Esophagus muscularis mucosa (tissue), 4 donors: ENCODE measurements at regions not wholly inside any gene's neighbourhood (a gene's known extent, or its start where the extent isn't known, plus 50 kb on each side); places are given as distances from the start of the nearest gene placed in this dataset.

ENCODE experiments used
- DNase-seq: peaks from one replicate; pipeline ENCODE4 v3.0.0-alpha.2; 2017; ENCODE audit errors: extremely low spot score
- H3K27ac ChIP-seq, 4 donors: fragments of 200-600 bp; sonication (generic); replicated peaks in 1 of 4; 1 replicate in 3 of 4; 2 replicates in 1 of 4; pipeline ENCODE4 v1.5.1; 2016 to 2019; ENCODE audit warnings: mild to moderate bottlenecking in 1 of 4
- H3K27me3 ChIP-seq, 4 donors: fragments of 200-600 bp; sonication (generic); one replicate each; pipeline versions ENCODE4 v1.5.1 to v1.6.0; 2016 to 2019
- H3K36me3 ChIP-seq, 4 donors: fragments of 200-600 bp; sonication (generic); one replicate each; pipeline ENCODE4 v1.5.1; 2016 to 2019
- H3K4me1 ChIP-seq, 4 donors: fragments of 200-600 bp; sonication (generic); one replicate each; pipeline ENCODE4 v1.5.1; 2016 to 2019
- H3K4me3 ChIP-seq, 4 donors: fragments of 200-600 bp; sonication (generic); 1 replicate in 2 of 4; 2 replicates in 2 of 4; pipeline ENCODE4 v1.5.1; 2016 to 2019; ENCODE audit warnings: mild to moderate bottlenecking in 4 of 4, moderate library complexity in 1 of 4
- H3K9me3 ChIP-seq, 4 donors: fragments of 200-600 bp; sonication (generic); 1 replicate in 3 of 4; 2 replicates in 1 of 4; pipeline ENCODE4 v1.5.1; 2016 to 2019
- CTCF ChIP-seq, 3 experiments: fragments of 200-600 bp in 2 of 3; fragments of 450-650 bp in 1 of 3; sonication (generic) in 2 of 3; IDR thresholded peaks; one replicate each; pipeline ENCODE4 v1.5.1; 2017 to 2019; ENCODE audit warnings: antibody characterized with exemption in 3 of 3, mild to moderate bottlenecking in 2 of 3, moderate library complexity in 1 of 3
- EP300 ChIP-seq: sonication (generic); formaldehyde crosslinking; IDR thresholded peaks from one replicate; pipeline ENCODE4 v1.6.1; 2017; ENCODE audit warnings: antibody characterized with exemption
- POLR2A ChIP-seq: fragments of 450-650 bp; IDR thresholded peaks from one replicate; pipeline ENCODE4 v1.6.1; 2017; ENCODE audit warnings: antibody characterized with exemption, moderate library complexity, mild to moderate bottlenecking, low read depth
- POLR2AphosphoS5 ChIP-seq, 2 donors: sonication (generic); formaldehyde crosslinking; IDR thresholded peaks; one replicate each; pipeline ENCODE4 v1.6.1; 2017; ENCODE audit warnings: antibody characterized with exemption in 2 of 2
- WGBS: methylation state at CpG from one replicate; pipeline ENCODE4 v1.1.5; 2018; 5-methylcytosine and 5-hydroxymethylcytosine counted together
- intact Hi-C: fragments of 100-400 bp; cut with DNase I; formaldehyde crosslinking; loops from one replicate; pipeline ENCODE4 v1.15.1; 2023

GRCh38 chr16:85511938-85512807 is 100.9 kb upstream of the GSE1 start:
- TF ChIP-seq POLR2AphosphoS5 (IDR thresholded peaks at IDR 0.05) (no peak), CTCF (IDR thresholded peaks at IDR 0.05) (no peak)
- DNase-seq, result no peak
- Histone ChIP-seq H3K4me3 (no peak overlapping the region), H3K27ac (no peak overlapping the region), H3K9me3 (no peaks in the 10 kb centered on the region), H3K36me3 (no peaks in the 10 kb centered on the region), H3K27me3 (no peaks in the 10 kb centered on the region), H3K4me1 (peaks cover 25 to 37% (median 30%) of the 10 kb centered on the region in 4 donors)
- intact Hi-C loops, result no loop called here
- 95% methylated on average over 20 of the region's 24 CpGs for WGBS

- intact Hi-C loops, result no loop called here
- H3K4me1 ChIP-seq, result peaks cover 25 to 31% (median 30%) of the 10 kb centered on the region in 4 donors
- no peak overlapping the region for H3K4me3 ChIP-seq
- H3K27me3 ChIP-seq, result no peaks in the 10 kb centered on the region
- no peak for TF ChIP-seq POLR2AphosphoS5 (IDR thresholded peaks at IDR 0.05)
- no peak for TF ChIP-seq EP300
- no peak for TF ChIP-seq POLR2A
- TF ChIP-seq CTCF (IDR thresholded peaks at IDR 0.05), result no peak
- H3K36me3 ChIP-seq, result no peaks in the 10 kb centered on the region
- 93% methylated on average over 7 of the region's 7 CpGs for WGBS
- DNase-seq, result no peak
- H3K9me3 ChIP-seq, result no peaks in the 10 kb centered on the region
- H3K27ac ChIP-seq, result no peak overlapping the region
These were observed 100.4 kb upstream of the GSE1 start for GRCh38 chr16:85512808-85513115.

- Histone ChIP-seq H3K9me3 (no peaks in the 10 kb centered on the region), H3K27ac (no peak overlapping the region), H3K27me3 (no peaks in the 10 kb centered on the region), H3K36me3 (no peaks in the 10 kb centered on the region), H3K4me3 (no peak overlapping the region), H3K4me1 (peaks cover 25 to 31% (median 28%) of the 10 kb centered on the region in 4 donors)
- intact Hi-C loops, result no loop called here
- DNase-seq, result no peak
- no peak for TF ChIP-seq POLR2A
- TF ChIP-seq POLR2AphosphoS5 (IDR thresholded peaks at IDR 0.05), result no peak
- no peak for TF ChIP-seq EP300
- TF ChIP-seq CTCF (IDR thresholded peaks at IDR 0.05), result no peak
- 92% methylated on average over 9 of the region's 9 CpGs for WGBS
These were observed 99.9 kb upstream of the GSE1 start for GRCh38 chr16:85513180-85513579.

GRCh38 chr16:85513649-85514048 is 99.5 kb upstream of the GSE1 start:
- WGBS, result 84% methylated on average over 9 of the region's 10 CpGs
- peaks cover 25 to 31% (median 28%) of the 10 kb centered on the region in 4 donors for H3K4me1 ChIP-seq
- peak overlapping the region in 1 of 4 donors; percentile 62 for H3K27ac ChIP-seq

More at GRCh38 chr16:85513649-85514048, 99.5 kb upstream of the GSE1 start:
- Histone ChIP-seq H3K36me3 (no peaks in the 10 kb centered on the region), H3K9me3 (no peaks in the 10 kb centered on the region), H3K4me3 (no peak overlapping the region), H3K27me3 (no peaks in the 10 kb centered on the region)
- TF ChIP-seq POLR2AphosphoS5 (IDR thresholded peaks at IDR 0.05) (no peak), EP300 (no peak), CTCF (IDR thresholded peaks at IDR 0.05) (no peak), POLR2A (no peak)
- intact Hi-C loops, result no loop called here
- no peak for DNase-seq
